OCI-M1 (cell line): ENCODE measurements at regions not wholly inside any gene's neighbourhood (a gene's known extent, or its start where the extent isn't known, plus 50 kb on each side); places are given as distances from the start of the nearest gene placed in this dataset.

Source experiments
- DNase-seq: peaks from one replicate; lab custom pipeline; 2025; lab: John Stamatoyannopoulos, UW

DNA sequence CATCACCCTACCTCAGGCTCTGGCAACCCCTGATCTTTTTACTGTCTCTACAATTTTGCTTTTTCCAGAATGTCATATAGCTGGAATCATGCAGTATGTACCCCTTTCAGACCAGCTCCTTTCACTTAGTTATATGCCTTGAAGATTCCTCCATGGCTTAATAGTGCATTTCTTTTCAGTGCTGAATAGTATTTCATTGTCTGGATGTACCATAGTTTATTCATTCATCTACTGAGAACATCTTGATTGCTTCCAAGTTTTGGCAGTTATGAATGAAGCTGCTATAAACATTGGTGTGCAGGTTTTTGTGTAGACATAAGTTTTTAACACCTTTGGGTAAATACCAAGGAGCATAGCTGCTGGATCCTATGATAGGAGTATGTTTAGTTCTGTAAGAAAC lies 50.8 kb upstream of the ANP32A start:
- no peak for DNase-seq

DNA sequence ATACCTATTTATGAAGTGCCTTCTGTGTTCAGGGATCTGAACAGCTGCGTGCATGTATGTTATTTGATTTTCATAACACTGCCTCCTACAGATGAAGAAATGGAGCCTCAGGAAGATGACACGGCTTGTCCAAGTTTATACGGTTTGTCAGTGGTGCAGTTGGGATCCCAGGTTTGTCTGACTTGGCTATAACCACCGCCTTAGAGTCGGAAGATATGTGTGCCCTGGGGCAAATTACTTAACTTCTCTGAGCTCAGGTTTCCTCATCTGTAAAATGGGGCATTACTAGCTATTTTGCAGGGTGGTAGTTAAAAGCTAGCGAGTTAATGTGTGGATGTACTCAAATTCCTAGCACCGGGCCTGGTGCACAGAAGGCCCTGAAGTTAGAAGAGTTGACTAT lies 54.1 kb upstream of the ANP32A start:
- no peak for DNase-seq

DNA sequence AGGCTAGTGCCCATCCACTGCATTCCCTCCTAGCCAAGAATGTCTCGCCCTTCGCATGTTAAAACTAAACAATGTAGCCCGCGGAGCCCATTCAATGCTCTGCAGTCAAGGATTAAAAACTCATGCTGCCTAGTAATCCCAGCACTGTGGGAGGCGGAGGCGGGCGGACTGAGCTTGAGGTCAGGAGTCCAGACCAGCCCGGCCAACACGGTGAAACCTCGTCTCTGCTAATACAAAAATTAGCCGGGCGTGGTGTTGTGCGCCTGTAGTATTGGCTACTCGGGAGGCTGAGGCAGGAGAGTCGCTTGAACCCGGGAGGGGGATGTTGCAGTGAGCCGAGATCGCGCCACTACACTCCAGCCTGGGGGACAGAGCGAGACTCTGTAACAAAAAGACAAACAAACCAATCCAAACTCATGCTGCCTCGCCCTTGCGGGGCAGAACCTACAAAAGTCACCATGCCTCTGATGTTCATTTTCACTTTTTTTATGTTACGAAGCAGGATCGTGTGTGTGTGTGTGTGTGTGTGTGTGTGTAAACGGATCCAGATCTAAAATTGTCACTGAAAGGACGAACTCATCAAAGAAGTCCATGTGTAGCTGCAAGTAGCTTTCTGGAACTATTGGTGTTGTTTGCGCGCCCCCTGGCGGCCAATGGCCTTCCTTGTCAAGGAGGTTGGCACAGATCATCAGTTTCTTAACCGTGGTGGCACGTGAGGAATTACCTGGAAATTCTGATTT lies 54.8 kb upstream of the SPESP1 start:
- DNase-seq, result peak; percentile 90

DNA sequence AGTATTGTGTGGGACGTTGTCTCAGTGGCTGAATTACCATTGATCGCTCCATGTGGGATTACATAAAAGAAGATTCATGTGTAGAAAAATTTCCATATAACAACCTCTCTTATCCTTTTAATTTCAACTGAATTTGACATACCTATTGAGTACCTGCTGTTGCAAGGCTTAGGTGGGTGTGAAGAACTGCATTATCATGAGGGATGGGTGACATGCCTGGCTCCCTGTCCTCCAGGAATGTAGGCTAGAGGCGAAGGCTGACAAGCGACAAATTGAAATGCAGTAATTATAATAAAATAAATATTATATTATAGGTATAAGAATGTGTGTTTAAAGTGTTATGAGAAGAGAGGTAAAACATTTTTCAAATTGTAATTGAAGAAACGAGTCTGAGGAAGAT lies 52.7 kb upstream of the SPESP1 start:
- no peak for DNase-seq

DNA sequence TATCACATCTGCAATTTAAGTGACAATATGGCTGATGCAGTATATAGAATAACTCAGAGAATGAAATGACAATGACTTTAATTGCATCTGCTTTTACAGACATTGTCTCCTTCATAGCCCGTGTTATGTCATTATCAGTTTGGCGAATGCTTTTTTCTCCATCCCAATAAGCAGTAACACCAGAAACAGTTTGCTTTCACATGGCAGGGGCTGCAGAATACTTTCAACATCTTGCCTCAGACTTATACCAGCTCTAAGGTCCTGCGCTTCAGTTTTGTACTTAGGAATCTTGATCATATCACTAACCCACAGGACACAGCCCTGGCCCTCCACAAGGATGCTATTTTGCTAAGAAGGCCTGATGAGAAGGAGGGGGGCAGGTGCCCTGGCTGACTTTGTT lies 49.9 kb upstream of the SPESP1 start:
- no peak for DNase-seq
